Psoas muscle (tissue), 7 donors: ENCODE measurements at regions not wholly inside any gene's neighbourhood (a gene's known extent, or its start where the extent isn't known, plus 50 kb on each side); places are given as distances from the start of the nearest gene placed in this dataset.
A peak's percentile ranks its signal among the peaks of the same experiment; 100 is the strongest.

Source experiments
- ATAC-seq, 4 donors: fragments of 200-7000 bp; cut with Tn5 transposase; one replicate each; pipeline ENCODE4 v1.9.1; 2020; ENCODE audit warnings: moderate library complexity in 3 of 4, mild to moderate bottlenecking in 2 of 4
- DNase-seq, 2 donors: peaks; one replicate each; pipeline ENCODE4 v3.0.0-alpha.2; 2020
- H3K27ac ChIP-seq: fragments of 200-600 bp; one replicate; pipeline ENCODE4 v1.8.0; 2022
- H3K27me3 ChIP-seq, 3 donors: fragments of 200-600 bp in 1 of 3; one replicate each; pipeline versions ENCODE4 v1.6.1 to v1.8.0; 2013 to 2022; ENCODE audit warnings: low read length in 2 of 3, mild to moderate bottlenecking in 2 of 3, moderate library complexity in 1 of 3; ENCODE audit not compliant: insufficient read depth in 3 of 3
- H3K36me3 ChIP-seq, 2 donors: fragments of 200-600 bp in 1 of 2; one replicate each; pipeline versions ENCODE4 v1.6.1 to v1.8.0; 2013 to 2022; ENCODE audit warnings: low read depth in 1 of 2, mild to moderate bottlenecking in 1 of 2, moderate library complexity in 1 of 2; ENCODE audit not compliant: insufficient read depth in 1 of 2
- H3K4me1 ChIP-seq: fragments of 200-600 bp; one replicate; pipeline ENCODE4 v1.8.0; 2022
- H3K4me3 ChIP-seq: fragments of 200-600 bp; one replicate; pipeline ENCODE4 v1.8.0; 2022; ENCODE audit warnings: mild to moderate bottlenecking
- H3K9me3 ChIP-seq: fragments of 200-600 bp; one replicate; pipeline ENCODE4 v1.8.0; 2022
- CTCF ChIP-seq: fragments of 200-600 bp; IDR thresholded peaks from one replicate; pipeline ENCODE4 v1.8.0; 2022; ENCODE audit warnings: antibody characterized with exemption
- WGBS, 3 donors: extraction: QIAGEN DNeasy Blood & Tissue Kit; methylation state at CpG; one replicate each; pipeline versions ENCODE4 v1.1.6 to v1.1.7; 2013; 5-methylcytosine and 5-hydroxymethylcytosine counted together
- intact Hi-C, 2 donors: fragments of 100-400 bp; cut with DNase I; formaldehyde crosslinking; loops; one replicate each; pipeline versions ENCODE4 v1.11.0 to v1.14.2; 2022
- donor health status: healthy with polysubstance abuse.
- donor health status: DM: no; HTN: no; CAD: no; lungs with moderate emphysema.
- donor health status: Bipolar disorder and iron deficiency.
- donor health status: healthy.
- donor health status: DM: yes; HTN: yes; CAD: no.
- donor health status: DM: no; HTN: no; CAD: no.
- donor health status: DM: yes; HTN: yes; CAD: no.

- DNase-seq (no peak), ATAC-seq (peak in 3 of 4 donors; percentile 56 to 76 (median 56))
- Histone ChIP-seq H3K4me1 (no peaks in the 10 kb centered on the region), H3K27me3 (no peaks in the 10 kb centered on the region), H3K36me3 (no peaks in the 10 kb centered on the region), H3K9me3 (peaks cover 4% of the 10 kb centered on the region), H3K27ac (no peak overlapping the region), H3K4me3 (no peak overlapping the region)
- WGBS, 3 donors = 25 to 31% (median 28%) methylated on average over 8 of the region's 8 CpGs
- intact Hi-C loops = no loop called here
- TF ChIP-seq CTCF = no peak
Measured at GRCh38 chr3:3586843-3587646, 212.2 kb upstream of the LRRN1 start.

- 90 to 96% (median 96%) methylated on average over 3 of the region's 3 CpGs for WGBS, 3 donors
- intact Hi-C loops = no loop called here
- no peak overlapping the region for H3K4me3 ChIP-seq
- H3K27me3 ChIP-seq = no peaks in the 10 kb centered on the region
- no peaks in the 10 kb centered on the region for H3K4me1 ChIP-seq
- no peak for ATAC-seq
- no peak overlapping the region for H3K27ac ChIP-seq
- DNase-seq = no peak
- H3K9me3 ChIP-seq = no peaks in the 10 kb centered on the region
- no peak for TF ChIP-seq CTCF
- no peaks in the 10 kb centered on the region for H3K36me3 ChIP-seq
Measured at GRCh38 chr3:3586336-3586735, 212.9 kb upstream of the LRRN1 start.

DNA sequence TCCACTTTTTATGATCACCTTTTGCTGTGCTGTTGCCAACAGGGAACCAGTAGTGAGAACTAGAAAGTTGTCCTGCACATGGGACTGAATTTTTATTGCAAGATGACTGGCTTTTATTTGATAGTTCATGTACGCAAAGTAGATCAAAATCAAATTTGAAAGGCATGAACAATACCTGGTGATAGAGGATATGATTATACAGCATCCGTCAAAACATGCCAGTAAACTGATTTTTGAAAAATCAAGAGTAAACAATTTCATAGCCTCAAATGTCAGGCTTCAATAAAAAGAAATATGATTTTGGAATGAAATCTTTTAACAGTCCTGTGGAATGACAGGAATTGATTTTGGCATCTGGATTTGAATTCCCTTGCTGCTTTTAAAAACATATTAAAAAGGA lies 219.6 kb upstream of the LRRN1 start:
- Histone ChIP-seq H3K36me3 (no peaks in the 10 kb centered on the region), H3K9me3 (no peaks in the 10 kb centered on the region), H3K4me1 (no peaks in the 10 kb centered on the region), H3K27ac (no peak overlapping the region), H3K27me3 (no peaks in the 10 kb centered on the region), H3K4me3 (no peak overlapping the region)
- TF ChIP-seq CTCF = no peak
- ATAC-seq = no peak
- intact Hi-C loops = no loop called here
- DNase-seq = no peak
- WGBS, 3 donors = 86 to 94% (median 92%) methylated on average over 2 of the region's 2 CpGs

GRCh38 chr3:3578718-3579117 lies 220.5 kb upstream of the LRRN1 start:
- Histone ChIP-seq H3K9me3 (no peaks in the 10 kb centered on the region), H3K4me1 (no peaks in the 10 kb centered on the region), H3K27me3 (no peaks in the 10 kb centered on the region), H3K4me3 (no peak overlapping the region), H3K27ac (no peak overlapping the region), H3K36me3 (no peaks in the 10 kb centered on the region)
- no peak for TF ChIP-seq CTCF
- intact Hi-C loops = no loop called here
- DNase-seq = no peak
- no peak for ATAC-seq
- WGBS, 3 donors = 78 to 86% (median 83%) methylated on average over 4 of the region's 4 CpGs

DNA sequence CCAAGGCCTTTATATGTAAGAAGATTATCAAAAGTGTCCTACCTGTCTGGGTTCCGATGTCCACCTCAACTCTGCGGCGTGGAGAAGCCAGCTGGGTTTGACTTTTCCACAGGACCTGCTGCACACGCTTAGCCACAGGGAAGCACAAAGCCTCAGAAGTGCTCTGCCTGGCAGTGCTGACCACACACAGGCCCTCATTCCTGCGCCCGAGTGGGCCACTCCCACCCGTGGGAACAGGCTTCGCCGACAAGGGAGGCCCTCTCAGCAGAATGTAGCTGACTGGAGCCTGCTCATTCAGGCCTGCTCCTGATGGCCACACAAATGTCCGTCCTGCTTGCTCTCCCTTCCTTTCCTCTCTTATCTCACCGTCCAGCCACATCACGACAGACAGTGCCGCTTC lies 221.4 kb upstream of the LRRN1 start:
- Histone ChIP-seq H3K4me1 (no peaks in the 10 kb centered on the region), H3K27me3 (no peaks in the 10 kb centered on the region), H3K4me3 (no peak overlapping the region), H3K9me3 (no peaks in the 10 kb centered on the region), H3K36me3 (no peaks in the 10 kb centered on the region), H3K27ac (no peak overlapping the region)
- TF ChIP-seq CTCF = no peak
- DNase-seq (no peak), ATAC-seq (no peak)
- intact Hi-C loops = no loop called here
- 87 to 93% (median 88%) methylated on average over 13 of the region's 13 CpGs for WGBS, 3 donors
